ENCODE measurements at regions not wholly inside any gene's neighbourhood (a gene's known extent, or its start where the extent isn't known, plus 50 kb on each side); places are given as distances from the start of the nearest gene placed in this dataset.

DNA sequence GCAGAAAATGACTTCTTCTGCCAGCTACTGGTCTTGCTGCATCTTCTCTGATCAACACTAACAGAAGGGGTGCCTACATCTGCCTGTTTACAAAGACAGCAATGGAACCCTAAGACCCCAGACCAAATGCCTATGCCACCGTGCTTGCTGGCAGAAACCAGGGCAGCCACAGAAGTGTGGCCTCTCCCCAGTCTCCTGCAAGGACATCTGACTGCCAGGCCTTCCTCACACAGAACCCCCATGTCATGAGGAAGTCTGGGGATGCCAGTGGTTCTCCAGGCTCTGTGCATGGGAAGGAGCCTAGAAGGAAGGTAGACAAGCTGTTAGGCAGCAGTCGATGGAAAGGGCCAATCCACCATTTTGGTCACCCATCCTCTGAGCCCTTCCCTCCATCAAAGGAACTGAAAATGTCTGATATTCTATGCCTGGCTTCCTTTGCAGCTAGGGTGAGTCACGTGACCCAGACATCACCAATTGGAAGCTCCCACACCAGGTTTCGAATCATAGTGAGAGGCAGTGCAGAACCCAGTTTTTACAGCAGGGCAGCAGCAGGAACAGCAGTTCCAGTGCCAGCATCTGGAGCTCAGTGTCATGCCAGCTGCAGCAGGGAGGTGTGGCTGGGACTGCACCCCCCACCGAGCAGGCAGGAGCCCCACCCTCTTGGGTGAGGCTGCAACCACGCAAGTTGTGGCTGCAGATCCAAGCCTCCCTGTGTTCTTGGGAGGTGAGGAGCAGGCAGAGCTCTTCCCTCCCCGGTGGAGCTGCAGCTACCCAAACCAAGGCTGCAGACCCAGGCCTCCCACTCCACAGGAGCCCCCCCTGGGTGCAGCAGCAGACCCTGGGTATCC, 123.4 kb downstream of the OLFM1 start:
- ChIA-PET POLR2A (no interaction called here), CTCF (interaction anchor here (0.6 to 1.0 kb wide), 2 partner anchors 10 to 32 kb away, joined by 4 read pairs; no protein-coding TSS in a partner anchor)
- Mint-ChIP-seq H3K4me1 (ENCODE audit: insufficient read depth, unreplicated experiment) (no peaks in the 10 kb centered on the region), H3K27ac (ENCODE audit: low read depth, unreplicated experiment) (no peak overlapping the region), H3K9me3 (ENCODE audit: unreplicated experiment) (no peaks in the 10 kb centered on the region), H3K27me3 (ENCODE audit: insufficient read depth, unreplicated experiment) (no peaks in the 10 kb centered on the region), H3K4me3 (ENCODE audit: unreplicated experiment) (no peak overlapping the region), H3K36me3 (ENCODE audit: insufficient read depth, unreplicated experiment) (no peaks in the 10 kb centered on the region)
- intact Hi-C loops (cut with micrococcal nuclease), result no loop called here
- no peak for DNase-seq (ENCODE audit: unreplicated experiment)
- TF ChIP-seq, protein P1, sequence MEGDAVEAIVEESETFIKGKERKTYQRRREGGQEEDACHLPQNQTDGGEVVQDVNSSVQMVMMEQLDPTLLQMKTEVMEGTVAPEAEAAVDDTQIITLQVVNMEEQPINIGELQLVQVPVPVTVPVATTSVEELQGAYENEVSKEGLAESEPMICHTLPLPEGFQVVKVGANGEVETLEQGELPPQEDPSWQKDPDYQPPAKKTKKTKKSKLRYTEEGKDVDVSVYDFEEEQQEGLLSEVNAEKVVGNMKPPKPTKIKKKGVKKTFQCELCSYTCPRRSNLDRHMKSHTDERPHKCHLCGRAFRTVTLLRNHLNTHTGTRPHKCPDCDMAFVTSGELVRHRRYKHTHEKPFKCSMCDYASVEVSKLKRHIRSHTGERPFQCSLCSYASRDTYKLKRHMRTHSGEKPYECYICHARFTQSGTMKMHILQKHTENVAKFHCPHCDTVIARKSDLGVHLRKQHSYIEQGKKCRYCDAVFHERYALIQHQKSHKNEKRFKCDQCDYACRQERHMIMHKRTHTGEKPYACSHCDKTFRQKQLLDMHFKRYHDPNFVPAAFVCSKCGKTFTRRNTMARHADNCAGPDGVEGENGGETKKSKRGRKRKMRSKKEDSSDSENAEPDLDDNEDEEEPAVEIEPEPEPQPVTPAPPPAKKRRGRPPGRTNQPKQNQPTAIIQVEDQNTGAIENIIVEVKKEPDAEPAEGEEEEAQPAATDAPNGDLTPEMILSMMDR (IDR thresholded peaks at IDR 0.05; ENCODE audit: unreplicated experiment), result no peak
- no TSS peak for BruUV-seq (replicated peaks)

DNA sequence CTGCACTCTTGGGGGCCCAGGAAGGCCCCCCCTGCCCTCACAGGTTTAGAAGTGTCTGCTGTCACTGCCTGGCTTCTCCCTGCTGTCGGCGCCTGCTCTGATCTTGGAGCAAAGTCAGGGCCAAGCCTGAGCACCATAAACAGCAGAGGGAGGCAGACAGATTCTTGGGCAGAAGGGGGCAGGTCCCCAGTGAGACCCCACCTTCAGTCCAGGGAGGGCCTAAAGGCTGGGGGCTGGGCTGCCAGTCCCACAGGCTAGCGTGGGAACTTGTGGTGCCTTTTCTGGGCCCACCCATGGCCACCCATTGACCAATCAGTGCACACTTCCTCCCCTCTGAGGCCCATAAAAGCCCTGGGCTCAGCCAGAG, 124.0 kb downstream of the OLFM1 start:
- no TSS peak for BruUV-seq (replicated peaks)
- Mint-ChIP-seq H3K27ac (ENCODE audit: low read depth, unreplicated experiment) (no peak overlapping the region), H3K9me3 (ENCODE audit: unreplicated experiment) (no peaks in the 10 kb centered on the region), H3K4me1 (ENCODE audit: insufficient read depth, unreplicated experiment) (no peaks in the 10 kb centered on the region), H3K36me3 (ENCODE audit: insufficient read depth, unreplicated experiment) (no peaks in the 10 kb centered on the region), H3K27me3 (ENCODE audit: insufficient read depth, unreplicated experiment) (no peaks in the 10 kb centered on the region), H3K4me3 (ENCODE audit: unreplicated experiment) (no peak overlapping the region)
- ChIA-PET CTCF (no interaction called here), POLR2A (no interaction called here)
- TF ChIP-seq, protein P1 (IDR thresholded peaks at IDR 0.05; ENCODE audit: unreplicated experiment), result no peak
- intact Hi-C loops (cut with micrococcal nuclease), result no loop called here
- no peak for DNase-seq (ENCODE audit: unreplicated experiment)

DNA sequence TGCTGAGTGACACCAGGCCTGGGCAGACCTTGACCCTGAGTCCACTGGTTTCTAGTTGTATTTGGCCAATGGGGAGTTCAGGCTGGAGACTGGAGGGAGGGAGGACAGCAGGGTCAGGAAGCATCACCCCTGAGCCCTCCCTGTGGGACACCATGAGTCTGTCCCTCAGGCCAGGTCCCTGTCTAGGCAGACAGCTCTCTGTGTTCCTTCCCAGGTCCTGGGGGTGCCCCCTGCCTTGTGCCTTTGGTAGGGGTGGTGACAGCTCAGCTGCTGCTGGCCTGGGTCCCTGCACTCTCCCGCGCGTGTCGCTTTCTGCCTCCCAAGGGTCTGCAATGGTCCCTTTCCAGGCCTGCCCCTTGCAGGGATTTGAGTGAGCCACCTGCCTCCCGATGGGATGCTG, 125.5 kb downstream of the OLFM1 start:
- intact Hi-C loops (cut with micrococcal nuclease), result no loop called here
- TF ChIP-seq, protein P1 (IDR thresholded peaks at IDR 0.05; ENCODE audit: unreplicated experiment), result no peak
- BruUV-seq (replicated peaks), result no TSS peak
- Mint-ChIP-seq H3K27ac (ENCODE audit: low read depth, unreplicated experiment) (no peak overlapping the region), H3K27me3 (ENCODE audit: insufficient read depth, unreplicated experiment) (no peaks in the 10 kb centered on the region), H3K4me1 (ENCODE audit: insufficient read depth, unreplicated experiment) (no peaks in the 10 kb centered on the region), H3K36me3 (ENCODE audit: insufficient read depth, unreplicated experiment) (no peaks in the 10 kb centered on the region), H3K4me3 (ENCODE audit: unreplicated experiment) (no peak overlapping the region), H3K9me3 (ENCODE audit: unreplicated experiment) (no peaks in the 10 kb centered on the region)
- POLR2A ChIA-PET, result no interaction called here
- DNase-seq (ENCODE audit: unreplicated experiment), result no peak
- CTCF ChIA-PET, result interaction anchor here (0.6 to 1.1 kb wide), 3 partner anchors 37 to 1727 kb away, joined by 3 to 4 read pairs (median 4); no protein-coding TSS in a partner anchor

- no TSS peak for BruUV-seq (replicated peaks)
- intact Hi-C loops (cut with micrococcal nuclease), result no loop called here
- no peaks in the 10 kb centered on the region for H3K27me3 Mint-ChIP-seq (ENCODE audit: insufficient read depth, unreplicated experiment)
These were observed 126.1 kb downstream of the OLFM1 start for GRCh38 chr9:135213566-135213965.

More at GRCh38 chr9:135213566-135213965, 126.1 kb downstream of the OLFM1 start:
- DNase-seq (ENCODE audit: unreplicated experiment), result no peak
- H3K4me1 Mint-ChIP-seq (ENCODE audit: insufficient read depth, unreplicated experiment), result no peaks in the 10 kb centered on the region
- H3K9me3 Mint-ChIP-seq (ENCODE audit: unreplicated experiment), result no peaks in the 10 kb centered on the region
- H3K4me3 Mint-ChIP-seq (ENCODE audit: unreplicated experiment), result no peak overlapping the region
- POLR2A ChIA-PET, result no interaction called here
- no peaks in the 10 kb centered on the region for H3K36me3 Mint-ChIP-seq (ENCODE audit: insufficient read depth, unreplicated experiment)
- CTCF ChIA-PET, result interaction anchor here (0.6 kb wide), 2 partner anchors 38 to 1727 kb away, joined by 3 to 4 read pairs; no protein-coding TSS in a partner anchor
- no peak overlapping the region for H3K27ac Mint-ChIP-seq (ENCODE audit: low read depth, unreplicated experiment)
- TF ChIP-seq, protein P1 (IDR thresholded peaks at IDR 0.05; ENCODE audit: unreplicated experiment), result no peak

All from MCF 10A (cell line).